ENCODE measurements at regions not wholly inside any gene's neighbourhood (a gene's known extent, or its start where the extent isn't known, plus 50 kb on each side); places are given as distances from the start of the nearest gene placed in this dataset.

GRCh38 chr21:28200726-28201125 is 792.0 kb downstream of the LTN1 start:
- no peak for DNase-seq (ENCODE audit: extremely low spot score)
- ChIA-PET CTCF (no interaction called here), POLR2A (no interaction called here)
- TF ChIP-seq CTCF (IDR thresholded peaks at IDR 0.05; ENCODE audit: control extremely low read depth, extremely low read depth, low read depth, missing control alignments), result no peak

- POLR2A ChIA-PET, result no interaction called here
- CTCF ChIA-PET, result no interaction called here
- no peak for TF ChIP-seq CTCF (IDR thresholded peaks at IDR 0.05; ENCODE audit: control extremely low read depth, extremely low read depth, low read depth, missing control alignments)
- DNase-seq (ENCODE audit: extremely low spot score), result no peak
Observed at GRCh38 chr21:28196981-28197380, 795.7 kb downstream of the LTN1 start.

- no peak for TF ChIP-seq CTCF (IDR thresholded peaks at IDR 0.05; ENCODE audit: control extremely low read depth, extremely low read depth, low read depth, missing control alignments)
- CTCF ChIA-PET, result no interaction called here
- no peak for DNase-seq (ENCODE audit: extremely low spot score)
- POLR2A ChIA-PET, result no interaction called here
Observed at GRCh38 chr21:28193189-28193588, 799.5 kb downstream of the LTN1 start.

- POLR2A ChIA-PET, result no interaction called here
Observed at GRCh38 chr21:28186604-28187003, 806.1 kb downstream of the LTN1 start.

GRCh38 chr21:28181730-28182129 is 810.9 kb downstream of the LTN1 start:
- TF ChIP-seq CTCF (IDR thresholded peaks at IDR 0.05; ENCODE audit: control extremely low read depth, extremely low read depth, low read depth, missing control alignments), result no peak
- ChIA-PET POLR2A (no interaction called here), CTCF (no interaction called here)
- DNase-seq (ENCODE audit: extremely low spot score), result no peak

More at GRCh38 chr21:28186604-28187003, 806.1 kb downstream of the LTN1 start:
- CTCF ChIA-PET, result no interaction called here
- no peak for DNase-seq (ENCODE audit: extremely low spot score)
- TF ChIP-seq CTCF (IDR thresholded peaks at IDR 0.05; ENCODE audit: control extremely low read depth, extremely low read depth, low read depth, missing control alignments), result no peak

GRCh38 chr21:28179136-28179535 is 813.5 kb downstream of the LTN1 start:
- no peak for DNase-seq (ENCODE audit: extremely low spot score)
- ChIA-PET POLR2A (no interaction called here), CTCF (no interaction called here)
- TF ChIP-seq CTCF (IDR thresholded peaks at IDR 0.05; ENCODE audit: control extremely low read depth, extremely low read depth, low read depth, missing control alignments), result no peak

- TF ChIP-seq CTCF (IDR thresholded peaks at IDR 0.05; ENCODE audit: control extremely low read depth, extremely low read depth, low read depth, missing control alignments), result no peak
- no peak for DNase-seq (ENCODE audit: extremely low spot score)
- ChIA-PET POLR2A (no interaction called here), CTCF (no interaction called here)
Observed at GRCh38 chr21:28177124-28177523, 815.6 kb downstream of the LTN1 start.
